Activated CD8-positive, alpha-beta T cell treated with anti-CD3 and anti-CD28 coated beads for 36 hours (primary cell): ENCODE measurements at regions not wholly inside any gene's neighbourhood (a gene's known extent, or its start where the extent isn't known, plus 50 kb on each side); places are given as distances from the start of the nearest gene placed in this dataset.

ENCODE experiments used
- ATAC-seq: fragments of 200-7000 bp; cut with Tn5 transposase; one replicate; pipeline ENCODE4 v1.10.0; 2021; ENCODE audit warnings: mild to moderate bottlenecking, moderate library complexity
- CTCF ChIA-PET: fragments of 350-600 bp; sonication (Branson Sonifier 250); formaldehyde crosslinking; loops from one replicate; lab custom pipeline; 2021; ENCODE audit warnings: antibody characterized with exemption; lab: Charles Lee
- POLR2A ChIA-PET: fragments of 350-600 bp; sonication (Branson Sonifier 250); formaldehyde crosslinking; loops from one replicate; lab custom pipeline; 2021; ENCODE audit warnings: antibody characterized with exemption; lab: Charles Lee
- DNase-seq: peaks from one replicate; pipeline ENCODE4 v3.0.0-alpha.2; 2020
- H3K27ac Mint-ChIP-seq: one replicate; pipeline ENCODE4 v1.8.0; 2021; ENCODE audit warnings: mild to moderate bottlenecking, mixed read lengths
- H3K27me3 Mint-ChIP-seq: one replicate; pipeline ENCODE4 v1.8.0; 2021; ENCODE audit warnings: mixed read lengths
- H3K36me3 Mint-ChIP-seq: one replicate; pipeline ENCODE4 v1.8.0; 2021; ENCODE audit warnings: low read depth, mixed read lengths
- H3K4me1 Mint-ChIP-seq: one replicate; pipeline ENCODE4 v1.8.0; 2021; ENCODE audit warnings: low read depth, mixed read lengths
- H3K4me3 Mint-ChIP-seq: one replicate; pipeline ENCODE4 v1.8.0; 2021; ENCODE audit warnings: mild to moderate bottlenecking, moderate library complexity, mixed read lengths
- H3K9me3 Mint-ChIP-seq: one replicate; pipeline ENCODE4 v1.8.0; 2021; ENCODE audit warnings: mixed read lengths
- CTCF ChIP-seq: fragments of 200-600 bp; IDR thresholded peaks from one replicate; pipeline ENCODE4 v1.8.0; 2022; ENCODE audit warnings: antibody characterized with exemption, mild to moderate bottlenecking
- intact Hi-C: fragments of 100-400 bp; cut with micrococcal nuclease; formaldehyde crosslinking; loops from one replicate; pipeline ENCODE4 v1.10.0; 2022

GRCh38 chr7:84603545-84603944 lies 409.0 kb upstream of the SEMA3A start:
- no peaks in the 10 kb centered on the region for H3K4me1 Mint-ChIP-seq
- ATAC-seq (no peak), DNase-seq (no peak)
- TF ChIP-seq CTCF: no peak
- H3K36me3 Mint-ChIP-seq: no peaks in the 10 kb centered on the region
- H3K9me3 Mint-ChIP-seq: peaks cover 4% of the 10 kb centered on the region
- ChIA-PET CTCF (no interaction called here), POLR2A (no interaction called here)
- H3K27me3 Mint-ChIP-seq: no peaks in the 10 kb centered on the region
- no peak overlapping the region for H3K27ac Mint-ChIP-seq
- H3K4me3 Mint-ChIP-seq: no peak overlapping the region
- intact Hi-C loops: no loop called here

DNA sequence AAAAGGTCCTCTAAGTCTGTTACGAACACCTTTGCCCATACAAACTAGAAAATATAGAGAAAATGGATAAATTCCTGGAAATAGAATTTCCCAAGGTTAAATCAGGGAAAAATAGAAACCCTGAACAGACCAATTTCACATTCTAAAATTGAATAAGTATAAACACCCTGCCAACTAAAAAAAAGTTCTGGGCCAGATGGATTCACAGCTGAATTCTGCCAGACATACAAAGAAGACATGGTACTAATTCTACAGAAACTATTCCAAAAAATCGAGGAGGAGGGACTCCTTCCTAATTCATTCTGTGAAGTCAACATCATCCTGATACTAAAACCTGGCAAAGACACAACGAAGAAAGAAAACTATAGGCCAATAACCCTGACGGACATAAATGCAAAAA lies 400.4 kb upstream of the SEMA3A start:
- no peak for TF ChIP-seq CTCF
- no peak overlapping the region for H3K27ac Mint-ChIP-seq
- CTCF ChIA-PET: no interaction called here
- DNase-seq (no peak), ATAC-seq (no peak)
- no peaks in the 10 kb centered on the region for H3K36me3 Mint-ChIP-seq
- H3K4me3 Mint-ChIP-seq: no peak overlapping the region
- POLR2A ChIA-PET: no interaction called here
- no peaks in the 10 kb centered on the region for H3K4me1 Mint-ChIP-seq
- no peaks in the 10 kb centered on the region for H3K27me3 Mint-ChIP-seq
- H3K9me3 Mint-ChIP-seq: peaks cover 4% of the 10 kb centered on the region
- intact Hi-C loops: no loop called here

- no peak overlapping the region for H3K27ac Mint-ChIP-seq
- ATAC-seq (no peak), DNase-seq (no peak)
- no peaks in the 10 kb centered on the region for H3K4me1 Mint-ChIP-seq
- ChIA-PET POLR2A (no interaction called here), CTCF (no interaction called here)
- H3K9me3 Mint-ChIP-seq: peaks cover 4% of the 10 kb centered on the region
- H3K27me3 Mint-ChIP-seq: no peaks in the 10 kb centered on the region
- H3K36me3 Mint-ChIP-seq: no peaks in the 10 kb centered on the region
- no peak for TF ChIP-seq CTCF
- intact Hi-C loops: no loop called here
- no peak overlapping the region for H3K4me3 Mint-ChIP-seq
These were observed 397.3 kb upstream of the SEMA3A start for GRCh38 chr7:84591897-84592296.

DNA sequence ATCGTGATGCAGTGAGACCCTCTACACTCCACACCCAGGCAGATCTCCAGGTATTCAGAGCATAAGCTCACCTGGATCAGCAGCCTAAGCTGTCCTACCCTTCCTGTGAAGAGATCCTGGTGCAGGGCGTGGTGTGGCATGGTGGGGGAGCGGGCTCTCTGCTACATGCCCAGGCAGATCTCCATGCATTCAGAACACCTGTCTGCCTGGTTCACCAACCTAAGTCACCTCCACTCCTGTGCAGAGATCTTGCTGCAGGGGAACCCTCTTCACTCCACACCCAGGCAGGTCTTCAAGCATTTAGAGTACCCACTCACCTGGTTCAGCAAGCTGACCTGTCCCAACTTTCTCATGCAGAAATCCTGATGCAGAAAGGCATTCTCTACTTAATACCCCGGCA lies 394.4 kb upstream of the SEMA3A start:
- Mint-ChIP-seq H3K4me1 (no peaks in the 10 kb centered on the region), H3K4me3 (no peak overlapping the region), H3K9me3 (peaks cover 4% of the 10 kb centered on the region), H3K36me3 (no peaks in the 10 kb centered on the region), H3K27ac (no peak overlapping the region), H3K27me3 (no peaks in the 10 kb centered on the region)
- CTCF ChIA-PET: no interaction called here
- TF ChIP-seq CTCF: no peak
- POLR2A ChIA-PET: no interaction called here
- ATAC-seq (no peak), DNase-seq (no peak)
- intact Hi-C loops: no loop called here

- H3K4me1 Mint-ChIP-seq: no peaks in the 10 kb centered on the region
- intact Hi-C loops: no loop called here
These were observed 388.7 kb upstream of the SEMA3A start for GRCh38 chr7:84583331-84583730.

More at GRCh38 chr7:84583331-84583730, 388.7 kb upstream of the SEMA3A start:
- no peaks in the 10 kb centered on the region for H3K9me3 Mint-ChIP-seq
- CTCF ChIA-PET: no interaction called here
- TF ChIP-seq CTCF: no peak
- no peaks in the 10 kb centered on the region for H3K36me3 Mint-ChIP-seq
- DNase-seq: no peak
- ATAC-seq: no peak
- H3K27me3 Mint-ChIP-seq: no peaks in the 10 kb centered on the region
- H3K4me3 Mint-ChIP-seq: no peak overlapping the region
- POLR2A ChIA-PET: no interaction called here
- H3K27ac Mint-ChIP-seq: no peak overlapping the region
